DND-41 (cell line): ENCODE measurements at regions not wholly inside any gene's neighbourhood (a gene's known extent, or its start where the extent isn't known, plus 50 kb on each side); places are given as distances from the start of the nearest gene placed in this dataset.

Experiments used
- ATAC-seq: fragments of 200-7000 bp; cut with Tn5 transposase; 3 replicates; pipeline ENCODE4 v1.9.1; 2021; ENCODE audit warnings: low read depth; ENCODE audit not compliant: insufficient read depth
- DNase-seq: peaks from one replicate; pipeline ENCODE4 v3.0.0-alpha.2; 2020
- H2AFZ ChIP-seq: 2 replicates; pipeline ENCODE4 v1.6.0; 2012; ENCODE audit warnings: low read depth, low read length
- H3K27ac ChIP-seq: 2 replicates; pipeline ENCODE4 v1.5.1; 2012; ENCODE audit warnings: low read length, inconsistent platforms
- H3K27me3 ChIP-seq: fragments of 200-600 bp; sonication (generic); 2 replicates; pipeline ENCODE4 v1.6.0; 2012; ENCODE audit warnings: low read length, mild to moderate bottlenecking, inconsistent platforms; ENCODE audit not compliant: insufficient read depth, poor library complexity
- H3K36me3 ChIP-seq: 2 replicates; pipeline ENCODE4 v1.5.1; 2012; ENCODE audit warnings: low read length, inconsistent platforms; ENCODE audit not compliant: insufficient read depth
- H3K4me1 ChIP-seq: 2 replicates; pipeline ENCODE4 v1.5.1; 2012; ENCODE audit warnings: mild to moderate bottlenecking, low read length; ENCODE audit not compliant: insufficient read depth
- H3K4me2 ChIP-seq: 2 replicates; pipeline ENCODE4 v1.6.0; 2012; ENCODE audit warnings: mild to moderate bottlenecking, moderate library complexity, low read length, inconsistent platforms; ENCODE audit not compliant: insufficient read depth
- H3K4me3 ChIP-seq, 2 experiments: fragments of 200-600 bp in 1 of 2; shearing (Covaris generic) in 1 of 2; 2 replicates each; pipeline ENCODE4 v1.5.1; 2012 to 2016; ENCODE audit warnings: inconsistent platforms in 2 of 2, low read length in 2 of 2, mild to moderate bottlenecking in 2 of 2, low read depth in 1 of 2, moderate library complexity in 1 of 2
- H3K79me2 ChIP-seq: 2 replicates; pipeline ENCODE4 v1.6.0; 2012; ENCODE audit warnings: low read length, inconsistent platforms; ENCODE audit not compliant: insufficient read depth
- H3K9ac ChIP-seq: 2 replicates; pipeline ENCODE4 v1.6.0; 2012; ENCODE audit warnings: low read depth, mild to moderate bottlenecking, inconsistent platforms, low read length, moderate library complexity
- H3K9me3 ChIP-seq: 2 replicates; pipeline ENCODE4 v1.5.1; 2012; ENCODE audit warnings: low read length, moderate library complexity, mild to moderate bottlenecking, inconsistent platforms; ENCODE audit not compliant: insufficient read depth, severe bottlenecking
- H4K20me1 ChIP-seq: 2 replicates; pipeline ENCODE4 v1.6.0; 2012; ENCODE audit warnings: low read length; ENCODE audit not compliant: insufficient read depth
- EZH2 ChIP-seq: IDR thresholded peaks from 3 replicates; pipeline ENCODE4 v1.6.1; 2012; ENCODE audit warnings: borderline replicate concordance, low read depth, mild to moderate bottlenecking, moderate library complexity, low read length, inconsistent platforms; ENCODE audit not compliant: severe bottlenecking
- TF ChIP-seq, protein P1 (sequence below): IDR thresholded peaks from 2 replicates; pipeline ENCODE4 v1.5.1; 2012; ENCODE audit warnings: borderline replicate concordance, low read length, moderate library complexity, mild to moderate bottlenecking; ENCODE audit not compliant: poor library complexity, severe bottlenecking; ENCODE audit errors: extremely low read depth

DNA sequence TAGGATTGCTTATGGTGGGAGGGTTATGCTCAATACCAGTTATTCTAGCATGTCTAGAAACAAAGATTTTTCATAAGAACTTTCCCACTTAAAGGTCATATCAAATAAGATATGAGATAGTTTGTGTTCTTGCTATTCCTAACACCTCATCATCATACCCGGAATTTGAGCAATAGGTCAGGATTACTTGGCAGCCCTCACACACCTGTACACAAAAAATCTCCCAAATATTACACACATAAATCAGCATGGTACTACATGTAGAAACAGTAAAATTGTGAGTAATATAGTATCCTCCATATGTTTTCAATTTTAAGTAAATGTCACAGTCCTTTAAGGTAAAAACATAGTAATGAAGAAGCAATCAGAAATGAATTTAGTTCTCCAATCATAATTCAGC, 113.7 kb downstream of the SLC25A46 start:
- Histone ChIP-seq H3K36me3 (no peaks in the 10 kb centered on the region), H3K79me2 (no peaks in the 10 kb centered on the region), H2AFZ (no peak overlapping the region), H3K27ac (no peak overlapping the region), H3K27me3 (no peaks in the 10 kb centered on the region), H3K4me3 (no peak overlapping the region), H4K20me1 (no peaks in the 10 kb centered on the region), H3K9me3 (no peaks in the 10 kb centered on the region), H3K4me2 (no peak overlapping the region), H3K4me1 (no peaks in the 10 kb centered on the region), H3K9ac (no peak overlapping the region)
- no peak for DNase-seq
- ATAC-seq: no peak
- no peak for TF ChIP-seq EZH2
- TF ChIP-seq, protein P1, sequence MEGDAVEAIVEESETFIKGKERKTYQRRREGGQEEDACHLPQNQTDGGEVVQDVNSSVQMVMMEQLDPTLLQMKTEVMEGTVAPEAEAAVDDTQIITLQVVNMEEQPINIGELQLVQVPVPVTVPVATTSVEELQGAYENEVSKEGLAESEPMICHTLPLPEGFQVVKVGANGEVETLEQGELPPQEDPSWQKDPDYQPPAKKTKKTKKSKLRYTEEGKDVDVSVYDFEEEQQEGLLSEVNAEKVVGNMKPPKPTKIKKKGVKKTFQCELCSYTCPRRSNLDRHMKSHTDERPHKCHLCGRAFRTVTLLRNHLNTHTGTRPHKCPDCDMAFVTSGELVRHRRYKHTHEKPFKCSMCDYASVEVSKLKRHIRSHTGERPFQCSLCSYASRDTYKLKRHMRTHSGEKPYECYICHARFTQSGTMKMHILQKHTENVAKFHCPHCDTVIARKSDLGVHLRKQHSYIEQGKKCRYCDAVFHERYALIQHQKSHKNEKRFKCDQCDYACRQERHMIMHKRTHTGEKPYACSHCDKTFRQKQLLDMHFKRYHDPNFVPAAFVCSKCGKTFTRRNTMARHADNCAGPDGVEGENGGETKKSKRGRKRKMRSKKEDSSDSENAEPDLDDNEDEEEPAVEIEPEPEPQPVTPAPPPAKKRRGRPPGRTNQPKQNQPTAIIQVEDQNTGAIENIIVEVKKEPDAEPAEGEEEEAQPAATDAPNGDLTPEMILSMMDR: no peak

DNA sequence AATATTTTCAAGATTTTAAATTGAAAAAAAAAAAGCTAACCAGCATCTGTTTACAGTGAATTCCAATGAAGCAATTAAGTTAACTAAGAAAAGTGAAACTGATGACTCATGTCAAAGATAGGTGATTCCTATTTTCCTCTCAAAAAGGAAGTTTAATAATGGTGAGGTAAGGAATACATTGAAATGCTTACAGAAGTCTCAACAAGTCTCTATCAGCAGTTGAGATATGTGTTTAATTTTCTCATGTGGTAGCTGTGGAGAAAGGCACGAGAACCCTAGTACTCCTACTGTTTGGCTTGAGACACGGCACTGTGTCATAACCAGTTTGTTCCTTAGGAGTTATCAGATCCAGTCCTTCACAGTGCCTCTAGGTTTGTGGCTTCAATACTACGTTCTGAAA, 114.5 kb downstream of the SLC25A46 start:
- Histone ChIP-seq H2AFZ (no peak overlapping the region), H3K4me1 (no peaks in the 10 kb centered on the region), H3K79me2 (no peaks in the 10 kb centered on the region), H4K20me1 (no peaks in the 10 kb centered on the region), H3K9ac (no peak overlapping the region), H3K4me3 (no peak overlapping the region), H3K9me3 (no peaks in the 10 kb centered on the region), H3K36me3 (no peaks in the 10 kb centered on the region), H3K27ac (no peak overlapping the region), H3K4me2 (no peak overlapping the region), H3K27me3 (no peaks in the 10 kb centered on the region)
- ATAC-seq: no peak
- no peak for DNase-seq
- TF ChIP-seq EZH2: no peak
- TF ChIP-seq, protein P1: no peak

GRCh38 chr5:110854200-110854599, 115.4 kb downstream of the SLC25A46 start:
- Histone ChIP-seq H3K79me2 (no peaks in the 10 kb centered on the region), H3K36me3 (no peaks in the 10 kb centered on the region), H3K27ac (no peak overlapping the region), H3K27me3 (no peaks in the 10 kb centered on the region), H3K9me3 (no peaks in the 10 kb centered on the region), H3K4me3 (no peak overlapping the region), H2AFZ (no peak overlapping the region), H3K9ac (no peak overlapping the region), H3K4me2 (no peak overlapping the region), H4K20me1 (no peaks in the 10 kb centered on the region), H3K4me1 (no peaks in the 10 kb centered on the region)
- TF ChIP-seq EZH2: no peak
- TF ChIP-seq, protein P1: no peak
- DNase-seq: no peak
- no peak for ATAC-seq

- TF ChIP-seq, protein P1: no peak
- no peak for TF ChIP-seq EZH2
- no peaks in the 10 kb centered on the region for H3K36me3 ChIP-seq
- ATAC-seq (no peak), DNase-seq (no peak)
- no peak overlapping the region for H3K4me3 ChIP-seq
- no peak overlapping the region for H3K4me2 ChIP-seq
- no peaks in the 10 kb centered on the region for H4K20me1 ChIP-seq
- no peaks in the 10 kb centered on the region for H3K27me3 ChIP-seq
- no peaks in the 10 kb centered on the region for H3K79me2 ChIP-seq
- no peaks in the 10 kb centered on the region for H3K9me3 ChIP-seq
- H3K27ac ChIP-seq: no peak overlapping the region
- no peaks in the 10 kb centered on the region for H3K4me1 ChIP-seq
- H2AFZ ChIP-seq: no peak overlapping the region
- no peak overlapping the region for H3K9ac ChIP-seq
These were observed 117.2 kb downstream of the SLC25A46 start for GRCh38 chr5:110855961-110856360.
